ENCODE measurements at regions not wholly inside any gene's neighbourhood (a gene's known extent, or its start where the extent isn't known, plus 50 kb on each side); places are given as distances from the start of the nearest gene placed in this dataset.

DNA sequence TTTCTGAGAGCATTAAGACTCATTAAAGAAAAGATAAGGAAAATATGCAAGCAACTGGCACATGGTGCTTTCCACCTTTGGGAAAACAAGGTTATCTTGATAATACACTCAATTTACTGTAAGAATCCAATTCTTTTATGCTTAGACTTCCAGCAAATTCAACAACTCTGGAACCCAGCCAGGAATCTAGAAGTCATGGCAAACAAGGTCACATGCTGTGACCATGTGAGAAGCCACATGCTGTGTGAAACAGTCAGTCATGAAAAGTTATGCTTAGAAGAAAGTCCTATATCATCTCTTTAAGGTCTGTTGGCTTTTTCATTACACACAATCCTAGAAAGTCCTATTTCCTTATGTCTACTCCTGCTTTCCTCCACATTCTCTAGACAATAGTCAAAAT is 581.8 kb upstream of the C9orf72 start:
- TF ChIP-seq CTCF (IDR thresholded peaks at IDR 0.05), result no peak
- TF ChIP-seq EP300 (IDR thresholded peaks at IDR 0.05), result no peak
- TF ChIP-seq POLR2A (IDR thresholded peaks at IDR 0.05), result no peak

Measured in ovary (tissue), 3 donors.